NCI-H1092 treated with DMSO at 0.1 percent for 48 hours (cell line): ENCODE measurements at regions not wholly inside any gene's neighbourhood (a gene's known extent, or its start where the extent isn't known, plus 50 kb on each side); places are given as distances from the start of the nearest gene placed in this dataset.
A peak's percentile ranks its signal among the peaks of the same experiment; 100 is the strongest.

Source experiments
- DNase-seq: peaks from one replicate; lab custom pipeline; 2025; lab: John Stamatoyannopoulos, UW

- DNase-seq = no peak
Measured at GRCh38 chr2:7891312-7891711, 790.5 kb upstream of the ID2 start.

- DNase-seq = no peak
Measured at GRCh38 chr2:7895289-7895688, 786.6 kb upstream of the ID2 start.

DNA sequence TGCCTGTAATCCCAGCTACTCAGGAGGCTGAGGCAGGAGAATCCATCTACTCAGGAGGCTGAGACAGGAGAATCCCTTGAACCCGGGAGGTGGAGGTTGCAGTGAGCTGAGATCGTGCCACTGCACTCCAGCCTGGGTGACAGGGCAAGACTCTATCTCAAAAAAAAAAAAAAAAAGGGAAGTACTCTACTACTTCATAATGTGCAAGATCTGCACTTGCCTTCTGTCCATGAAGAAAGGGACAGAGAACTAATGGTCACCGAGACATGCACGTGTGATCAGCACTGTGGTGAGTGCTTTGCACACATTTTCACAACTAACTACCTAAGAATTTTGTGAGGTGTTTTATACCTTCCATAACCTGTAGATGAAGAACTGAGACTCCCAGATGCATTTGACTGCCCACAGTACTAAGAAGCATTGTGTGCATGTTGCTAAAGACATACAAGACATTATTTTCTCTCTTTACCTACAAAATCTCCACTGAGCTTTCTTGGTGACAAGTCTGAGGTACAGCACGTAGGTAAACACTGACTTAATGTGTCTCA, 784.8 kb upstream of the ID2 start:
- DNase-seq = no peak

DNA sequence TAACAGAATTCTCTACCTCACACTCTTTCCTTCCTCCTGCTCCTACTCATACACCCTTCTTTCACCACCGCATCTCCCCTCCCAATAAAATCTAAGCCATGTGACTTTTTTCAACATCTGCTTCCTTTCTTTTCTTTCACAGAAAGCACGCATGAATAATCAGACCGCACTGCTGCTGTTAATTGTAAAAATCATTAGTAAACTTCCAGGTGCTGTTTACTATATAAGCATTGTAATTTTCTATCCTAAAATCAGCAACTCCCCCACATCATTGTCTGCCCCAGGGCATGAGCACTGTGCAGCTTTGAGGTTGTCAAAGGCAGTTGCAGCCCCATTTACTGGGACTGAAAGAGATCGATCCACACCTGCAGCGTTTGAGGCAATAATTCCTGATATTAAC, 782.6 kb upstream of the ID2 start:
- no peak for DNase-seq

DNA sequence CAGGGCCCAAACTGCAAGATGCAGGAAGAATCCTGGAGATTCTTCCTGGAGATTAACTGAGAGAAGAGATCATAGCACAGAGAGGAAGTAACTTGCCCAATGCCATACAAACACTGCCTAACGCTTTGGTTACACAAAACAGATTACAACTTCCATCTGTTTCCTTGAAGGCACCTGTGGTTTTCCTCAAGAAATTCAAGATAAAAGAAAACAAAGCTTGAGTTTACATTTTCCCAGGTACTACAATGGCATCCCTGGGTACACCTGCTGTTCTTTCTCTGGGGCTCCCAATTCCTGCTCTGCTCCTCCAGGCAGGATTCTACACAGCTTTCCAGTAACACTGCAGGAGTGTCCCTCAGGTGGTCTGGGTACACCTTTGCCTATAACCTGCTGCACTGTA, 781.9 kb upstream of the ID2 start:
- no peak for DNase-seq

- no peak for DNase-seq
Measured at GRCh38 chr2:7900593-7900992, 781.3 kb upstream of the ID2 start.

DNA sequence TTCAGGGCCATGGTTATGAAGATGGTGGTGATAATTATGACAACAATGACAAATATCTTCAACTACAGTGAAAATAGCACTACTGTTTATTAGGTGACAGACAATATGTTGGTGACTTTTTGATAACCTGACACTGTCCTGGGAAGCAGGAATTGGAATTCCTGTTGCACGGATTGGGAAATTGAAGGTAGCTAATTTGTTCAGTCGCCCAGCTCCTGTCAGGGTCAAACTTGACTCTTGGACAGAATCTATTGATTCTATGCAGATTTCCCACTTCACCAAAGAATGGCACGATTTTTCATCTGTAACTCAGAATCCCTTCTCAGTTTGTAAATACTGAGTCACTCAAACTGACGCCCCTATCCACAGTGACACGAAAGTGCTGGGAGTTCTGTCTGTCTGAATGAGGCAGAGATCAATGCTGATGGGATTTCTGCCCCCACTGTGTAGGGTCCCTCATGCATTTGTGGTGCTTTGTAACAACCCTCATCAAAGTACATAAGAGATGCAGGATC, 779.5 kb upstream of the ID2 start:
- no peak for DNase-seq

GRCh38 chr2:7904319-7904718, 777.5 kb upstream of the ID2 start:
- no peak for DNase-seq

GRCh38 chr2:7905756-7906155, 776.1 kb upstream of the ID2 start:
- DNase-seq = peak; percentile 11

DNA sequence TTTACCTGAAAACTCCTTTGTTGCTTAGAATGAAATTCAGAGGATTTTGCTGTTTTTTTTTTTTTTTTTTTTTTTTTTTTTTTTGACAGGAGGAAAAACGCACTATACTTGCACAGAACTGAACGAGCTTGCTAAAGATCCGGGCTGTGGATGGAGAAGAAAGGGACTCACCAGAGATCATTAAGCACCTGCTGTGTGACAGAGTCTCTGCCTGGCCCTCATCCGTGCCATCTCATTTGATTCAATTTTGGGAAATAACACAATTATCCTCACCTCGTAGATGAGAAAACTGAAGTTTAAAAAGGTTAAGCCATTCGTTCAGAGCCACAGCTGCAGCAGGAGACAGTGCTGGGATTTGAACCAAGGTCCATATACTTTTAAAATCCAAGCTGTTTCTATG, 775.4 kb upstream of the ID2 start:
- no peak for DNase-seq

DNA sequence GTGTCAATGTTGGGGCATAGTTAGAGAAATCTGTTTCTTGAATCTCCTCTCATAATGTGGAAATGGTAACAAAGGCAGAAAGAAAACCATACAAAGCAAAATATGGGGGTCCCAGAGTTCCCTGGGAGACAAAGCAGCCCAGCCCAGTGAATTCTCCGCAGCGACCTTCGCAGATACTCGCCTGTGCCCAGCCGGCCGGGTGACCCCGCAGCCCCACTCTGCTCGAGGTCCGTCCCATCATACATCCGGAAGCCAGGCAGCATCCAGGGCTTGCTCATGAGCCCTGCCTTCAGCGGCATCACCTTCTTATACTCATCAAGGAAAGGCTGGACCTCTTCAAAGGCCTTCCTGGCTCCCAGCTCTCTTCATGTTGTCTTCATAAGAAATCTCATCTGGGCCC, 774.8 kb upstream of the ID2 start:
- no peak for DNase-seq

- DNase-seq = no peak
Measured at GRCh38 chr2:7910752-7911151, 771.1 kb upstream of the ID2 start.

- DNase-seq = no peak
Measured at GRCh38 chr2:7911196-7911595, 770.7 kb upstream of the ID2 start.

- DNase-seq = no peak
Measured at GRCh38 chr2:7913974-7914373, 767.9 kb upstream of the ID2 start.

GRCh38 chr2:7915302-7916091, 766.4 kb upstream of the ID2 start:
- DNase-seq = no peak

GRCh38 chr2:7916670-7917069, 765.2 kb upstream of the ID2 start:
- no peak for DNase-seq

DNA sequence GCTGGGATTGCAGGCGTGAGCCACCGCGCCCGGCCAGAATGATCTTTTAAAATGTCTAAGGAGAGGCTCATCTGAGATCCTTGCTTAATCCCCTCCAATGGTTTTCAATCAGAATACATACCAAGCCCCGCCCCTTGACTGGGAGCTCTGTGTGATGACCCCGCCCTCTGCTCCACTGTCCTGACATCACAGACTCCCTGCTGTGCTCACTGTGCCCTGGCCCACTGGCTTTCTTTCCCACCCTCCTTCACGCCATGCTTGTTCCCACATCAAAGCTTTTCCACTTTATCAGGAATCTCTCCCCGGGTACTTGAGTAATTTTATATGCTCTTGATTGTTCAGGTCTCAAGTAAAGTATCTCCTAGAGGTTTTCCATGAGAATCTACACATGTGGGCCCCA, 762.3 kb upstream of the ID2 start:
- no peak for DNase-seq

DNA sequence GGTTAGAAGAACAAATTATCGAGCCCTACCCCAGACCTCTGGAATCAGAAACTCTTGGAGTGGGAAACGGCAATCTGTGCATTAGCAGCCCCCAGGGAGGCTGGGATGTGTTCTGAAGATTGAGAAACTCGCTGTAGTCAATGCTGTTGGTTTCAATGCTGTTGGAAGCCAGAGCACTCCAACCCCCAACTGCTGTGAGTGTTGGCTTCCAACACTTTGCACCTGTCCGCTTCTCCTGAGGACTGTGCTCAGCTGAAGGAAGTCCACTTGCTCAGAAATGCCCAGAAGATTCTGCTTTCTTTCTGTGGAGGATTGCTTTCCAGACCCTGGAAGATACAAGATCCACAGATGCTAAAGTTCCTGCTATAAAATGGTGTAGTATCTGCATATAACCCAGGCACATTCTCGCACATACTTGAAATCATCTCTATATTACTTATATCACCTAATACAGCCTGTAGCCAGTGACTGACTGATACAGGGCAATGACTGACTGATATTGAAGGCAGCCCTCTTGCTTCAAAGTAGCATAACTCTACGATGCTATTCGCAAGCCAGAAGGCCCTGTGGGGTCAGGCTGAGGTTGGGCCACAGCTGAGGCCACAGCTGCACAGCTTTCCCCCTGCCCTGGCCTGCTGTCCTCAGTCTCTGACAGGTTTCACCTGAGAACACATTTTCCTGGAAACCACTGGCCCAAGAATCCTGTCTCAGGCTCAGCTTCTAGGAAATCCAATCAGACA, 757.7 kb upstream of the ID2 start:
- DNase-seq = no peak

DNA sequence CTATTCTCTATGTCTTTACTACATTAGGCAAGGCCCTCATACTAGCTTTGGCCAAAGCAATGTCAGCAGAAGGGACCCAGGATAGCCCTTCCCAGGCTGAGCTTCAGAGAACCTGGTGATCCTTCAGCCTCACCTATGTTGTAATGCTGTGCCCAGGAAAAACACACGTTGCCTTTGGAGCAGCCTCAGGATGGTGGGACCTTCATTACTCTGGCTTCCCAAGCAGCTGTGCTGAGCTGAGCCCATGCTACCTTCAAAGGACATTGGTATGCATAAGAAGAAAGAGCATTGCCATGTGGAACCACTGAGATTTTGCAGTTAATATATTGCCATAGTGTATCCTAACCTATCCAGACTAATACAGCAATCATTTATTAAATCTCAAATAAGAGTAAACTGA, 756.4 kb upstream of the ID2 start:
- DNase-seq = no peak

- DNase-seq = no peak
Measured at GRCh38 chr2:7927691-7928090, 754.2 kb upstream of the ID2 start.

- DNase-seq = no peak
Measured at GRCh38 chr2:7929281-7929680, 752.6 kb upstream of the ID2 start.

- no peak for DNase-seq
Measured at GRCh38 chr2:7930800-7931635, 750.8 kb upstream of the ID2 start.
